ENCODE measurements at regions not wholly inside any gene's neighbourhood (a gene's known extent, or its start where the extent isn't known, plus 50 kb on each side); places are given as distances from the start of the nearest gene placed in this dataset.

- no peak for TF ChIP-seq ZNF292 (CRISPR knock-in tag; IDR thresholded peaks at IDR 0.05; ENCODE audit: borderline replicate concordance, low read depth)
- TF ChIP-seq BHLHE40 (IDR thresholded peaks at IDR 0.05; ENCODE audit: low read length), result no peak
- no peak for TF ChIP-seq POLR2A (IDR thresholded peaks at IDR 0.05; ENCODE audit: insufficient read depth in 1 of 2, low read depth in 2 of 2, low read length in 2 of 2)
Measured at GRCh38 chr6:93859971-93860370, 440.6 kb upstream of the EPHA7 start.

Measured in HepG2 (cell line).